GM20000 (cell line): ENCODE measurements at regions not wholly inside any gene's neighbourhood (a gene's known extent, or its start where the extent isn't known, plus 50 kb on each side); places are given as distances from the start of the nearest gene placed in this dataset.

Source experiments
- DNase-seq: peaks from one replicate; pipeline ENCODE4 v3.0.0; 2012; ENCODE audit warnings: low spot score
- CTCF ChIP-seq: IDR thresholded peaks from 2 replicates; pipeline ENCODE4 v1.5.1; 2012; ENCODE audit warnings: mild to moderate bottlenecking, control low read depth; ENCODE audit errors: extremely low read depth, missing control alignments

DNA sequence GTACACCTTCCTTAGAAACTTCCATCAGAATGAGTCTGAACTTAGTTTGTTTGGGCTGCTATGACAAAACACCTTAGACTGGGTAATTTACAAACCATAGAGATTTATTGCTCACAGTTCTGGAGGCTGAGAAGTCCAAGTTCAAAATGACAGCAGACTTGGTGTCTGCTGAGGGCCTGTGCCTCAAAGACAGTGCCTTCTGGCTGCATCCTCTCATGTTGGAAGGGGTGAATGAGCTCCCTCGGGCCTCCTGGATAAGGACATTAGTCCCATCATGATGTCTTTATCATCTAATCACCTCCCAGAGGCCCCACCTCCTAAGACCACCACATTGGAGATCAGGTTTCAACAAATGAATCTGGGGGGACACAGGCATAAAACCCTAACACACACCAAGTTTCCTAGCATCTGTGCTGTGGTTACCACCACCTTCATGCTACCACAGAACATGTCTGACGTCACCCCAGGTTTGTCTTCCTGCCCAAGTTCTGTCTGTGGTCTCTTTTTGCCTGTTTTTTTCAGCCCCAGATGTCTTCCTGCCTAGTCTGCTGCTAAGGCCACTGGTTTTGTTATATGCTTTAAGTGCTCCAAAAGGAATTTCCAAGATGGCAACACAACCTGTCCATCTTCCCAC, 150.9 kb upstream of the COBL start:
- DNase-seq = no peak
- no peak for TF ChIP-seq CTCF

- no peak for DNase-seq
- no peak for TF ChIP-seq CTCF
These were observed 143.2 kb upstream of the COBL start for GRCh38 chr7:51459809-51460208.

- TF ChIP-seq CTCF = no peak
- no peak for DNase-seq
These were observed 142.1 kb upstream of the COBL start for GRCh38 chr7:51458693-51459092.

- DNase-seq = no peak
- no peak for TF ChIP-seq CTCF
These were observed 140.5 kb upstream of the COBL start for GRCh38 chr7:51457079-51457478.

- no peak for DNase-seq
- TF ChIP-seq CTCF = no peak
These were observed 139.9 kb upstream of the COBL start for GRCh38 chr7:51456431-51457060.

- no peak for DNase-seq
- no peak for TF ChIP-seq CTCF
These were observed 139.3 kb upstream of the COBL start for GRCh38 chr7:51455948-51456347.

DNA sequence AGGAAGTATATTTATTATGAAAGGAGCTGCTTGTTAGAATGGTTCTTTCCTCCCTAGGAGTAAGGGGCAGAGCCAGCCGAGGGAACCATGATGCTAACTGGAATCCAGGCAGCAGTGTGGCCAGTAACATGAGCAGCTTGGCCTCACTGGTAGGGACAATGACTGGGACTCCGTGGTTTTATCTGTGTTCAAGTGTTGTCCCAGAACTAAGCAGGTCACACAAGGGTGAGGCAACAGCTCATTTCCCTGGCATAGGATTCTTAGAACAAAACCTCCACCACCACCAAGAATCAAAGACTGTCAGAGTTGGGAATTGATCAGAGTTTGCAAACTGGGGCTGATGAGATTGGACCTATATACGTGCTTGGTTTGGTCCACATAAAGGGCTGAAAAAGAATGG, 138.9 kb upstream of the COBL start:
- DNase-seq = no peak
- no peak for TF ChIP-seq CTCF
